Stimulated activated CD4-positive, alpha-beta T cell treated with anti-CD3 and anti-CD28 coated beads, TNF-alpha, amount 100 ng/mL, for 4 hours (primary cell): ENCODE measurements at regions not wholly inside any gene's neighbourhood (a gene's known extent, or its start where the extent isn't known, plus 50 kb on each side); places are given as distances from the start of the nearest gene placed in this dataset.
"Not testable (repeated sequence)": the region's sequence is repeated elsewhere in the genome, so short reads cannot be mapped to it uniquely, and the experiment has no call there.

Experiments
- DNase-seq, 3 experiments: peaks; one replicate each; pipeline ENCODE4 v3.0.0-alpha.2; 2020; ENCODE audit warnings: low read depth in 3 of 3

DNA sequence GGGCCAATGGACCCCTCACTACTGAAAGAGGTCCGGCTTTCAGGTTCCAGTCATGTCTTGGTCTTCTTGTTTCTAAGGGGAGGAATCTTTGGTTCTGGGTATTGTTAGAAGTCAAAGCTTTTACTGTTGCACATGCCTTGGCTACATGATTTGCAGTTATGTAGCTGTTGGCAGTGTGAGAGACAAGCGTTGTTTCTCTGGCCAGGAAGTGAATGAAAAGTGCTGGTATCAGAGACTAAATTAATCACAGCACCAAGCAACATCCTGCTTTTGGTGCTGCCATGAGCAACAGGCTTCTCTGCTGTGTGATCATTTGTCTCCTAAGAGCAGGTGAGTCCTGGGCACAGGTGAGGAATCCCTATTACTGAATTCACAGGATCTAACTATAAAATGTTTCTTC is 100.1 kb upstream of the PRSS3 start:
- no peak for DNase-seq

- no peak for DNase-seq
Measured at GRCh38 chr9:33695856-33696255, 99.5 kb upstream of the PRSS3 start.

DNA sequence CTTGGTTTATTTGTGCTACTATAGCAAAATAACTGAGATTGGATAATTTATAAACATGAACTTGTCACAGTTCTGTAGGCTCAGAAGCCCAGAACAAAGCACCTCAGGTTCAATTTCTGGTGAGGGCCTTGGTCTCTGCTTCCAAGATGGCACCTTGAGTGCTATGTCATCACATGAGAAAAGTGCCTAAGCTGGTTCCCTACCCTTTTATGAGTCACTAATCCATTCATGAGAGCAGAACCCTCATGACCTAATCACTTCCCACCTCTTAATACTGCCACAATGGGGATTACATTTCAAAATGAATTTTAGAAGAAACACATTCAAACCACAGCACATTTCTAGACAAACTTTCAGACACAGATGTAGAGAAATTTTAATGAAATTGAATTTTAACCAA is 98.2 kb upstream of the PRSS3 start:
- no peak for DNase-seq

- DNase-seq, result no peak
Measured at GRCh38 chr9:33698267-33698666, 97.1 kb upstream of the PRSS3 start.

DNA sequence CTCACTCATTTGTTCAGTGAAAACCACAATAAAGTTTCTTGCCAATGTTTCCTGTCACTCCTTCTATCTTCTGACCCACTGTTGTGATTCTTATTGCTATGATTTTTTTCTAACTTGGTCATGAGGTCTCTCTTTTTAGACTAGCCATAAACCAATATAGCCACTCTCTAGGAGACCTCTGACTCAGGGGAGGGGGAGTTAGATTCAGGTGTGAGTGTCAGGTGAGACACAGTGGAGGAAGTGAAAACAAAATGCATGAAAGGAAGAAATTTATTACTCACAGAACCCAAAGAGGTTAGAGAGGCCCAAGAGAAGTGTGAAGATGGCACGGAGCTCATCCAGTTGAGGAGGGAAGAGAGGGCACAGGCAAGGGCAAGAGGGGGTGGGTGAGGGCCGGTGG is 94.4 kb upstream of the PRSS3 start:
- not testable (repeated sequence) for DNase-seq

- no peak for DNase-seq
Measured at GRCh38 chr9:33703430-33704102, 91.8 kb upstream of the PRSS3 start.

DNA sequence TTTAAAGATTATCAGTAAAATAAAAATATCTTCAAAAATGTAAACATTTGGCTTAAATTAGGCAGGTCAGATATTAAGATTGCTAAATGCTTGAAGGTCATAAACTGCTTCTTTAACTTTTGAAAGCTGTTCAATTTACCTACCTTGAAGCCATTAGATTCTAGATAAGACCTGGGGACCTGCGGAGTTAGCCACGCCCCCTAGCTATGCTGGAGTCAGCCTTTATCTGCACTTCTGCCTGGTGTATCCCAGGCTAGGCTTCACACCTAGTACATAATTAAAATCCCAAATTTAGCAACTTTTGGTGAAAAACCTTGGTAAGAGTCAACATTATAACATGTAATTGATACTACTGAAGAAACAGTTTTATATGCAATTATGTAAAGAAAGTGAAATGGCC is 89.9 kb upstream of the PRSS3 start:
- not testable (repeated sequence) for DNase-seq

- DNase-seq, result no peak
Measured at GRCh38 chr9:33708441-33708840, 86.9 kb upstream of the PRSS3 start.

DNA sequence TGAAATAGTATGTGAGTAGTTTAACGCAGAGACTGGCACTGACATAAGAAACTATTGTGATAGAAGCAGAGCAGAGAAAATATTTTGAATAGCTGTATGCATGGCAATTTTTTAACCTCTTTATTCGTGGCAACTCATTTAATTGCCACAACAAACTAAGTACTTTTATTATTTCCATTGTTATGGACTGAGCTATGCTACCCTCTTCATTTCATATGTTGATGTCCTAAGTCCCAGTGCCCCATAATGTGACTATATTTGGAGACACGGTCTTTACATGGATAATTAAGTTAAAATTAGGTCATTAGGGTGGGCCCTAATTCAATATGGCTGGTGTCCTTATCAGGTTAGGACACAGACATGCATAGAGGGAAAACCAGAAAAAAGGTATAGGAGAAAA is 86.1 kb upstream of the PRSS3 start:
- DNase-seq, result no peak

DNA sequence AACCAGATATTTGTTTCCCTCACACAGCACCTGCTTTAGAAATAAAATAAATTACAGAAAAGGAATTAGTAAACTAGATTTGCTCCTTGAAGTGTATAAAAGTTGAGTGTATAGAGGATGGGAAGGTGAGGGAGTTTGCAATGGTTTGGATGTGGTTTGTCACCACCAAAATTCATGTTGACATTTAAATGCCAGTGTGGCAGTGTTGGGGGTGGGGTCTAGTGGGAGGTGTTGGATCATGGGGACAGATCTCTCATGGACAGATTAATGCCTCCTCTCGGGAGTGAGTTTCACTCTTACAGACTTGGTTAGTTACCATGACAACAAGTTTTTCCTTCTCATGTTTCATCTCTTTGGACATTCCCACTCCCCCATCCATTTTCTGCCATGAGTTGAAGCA is 83.9 kb upstream of the PRSS3 start:
- DNase-seq, result not testable (repeated sequence)

- no peak for DNase-seq
Measured at GRCh38 chr9:33714989-33715388, 80.4 kb upstream of the PRSS3 start.

GRCh38 chr9:33718987-33719386 is 76.4 kb upstream of the PRSS3 start:
- DNase-seq, result no peak

DNA sequence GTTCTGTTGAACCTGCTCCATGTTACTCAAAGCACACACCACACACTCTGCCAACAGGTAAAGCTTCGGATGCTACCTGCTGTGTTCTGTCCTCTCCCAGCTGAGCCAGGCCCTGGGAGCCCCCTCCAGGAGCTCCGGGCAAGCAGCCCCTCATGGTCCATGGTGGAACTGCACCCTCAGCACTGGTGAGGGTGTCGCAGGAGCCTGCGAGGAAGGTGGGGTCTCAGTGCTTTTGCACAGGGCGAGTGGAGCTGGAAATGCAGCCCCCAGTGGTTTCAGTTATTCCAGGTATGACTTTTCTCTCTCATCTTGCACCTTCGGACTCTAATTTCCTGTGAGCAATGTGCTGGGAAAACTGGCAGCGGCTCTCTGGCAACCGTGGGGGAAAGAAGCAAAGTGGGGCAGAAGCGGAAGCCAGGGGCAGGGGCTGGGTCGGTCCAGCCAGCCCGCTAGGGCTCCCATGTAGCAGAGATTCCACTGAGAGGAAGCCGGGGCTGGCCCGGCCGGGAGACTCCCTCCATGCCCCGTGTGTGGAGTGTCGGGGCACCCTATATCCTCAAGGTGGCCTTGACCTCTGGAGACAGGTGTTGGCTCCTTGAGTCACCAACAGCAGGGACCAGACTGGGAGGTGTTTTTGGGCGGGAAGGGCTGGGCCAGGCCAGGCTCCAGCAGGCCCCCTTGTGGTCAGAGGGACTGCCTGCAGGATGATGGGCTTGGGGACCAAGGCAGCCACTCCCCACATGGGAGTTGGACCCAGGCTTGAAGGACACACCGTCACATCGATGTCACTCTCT is 75.6 kb upstream of the PRSS3 start:
- no peak for DNase-seq

GRCh38 chr9:33721674-33722358 is 73.5 kb upstream of the PRSS3 start:
- peak; percentile 64 to 88 (median 73) for DNase-seq

GRCh38 chr9:33722359-33722675 is 73.0 kb upstream of the PRSS3 start:
- DNase-seq, result no peak

DNA sequence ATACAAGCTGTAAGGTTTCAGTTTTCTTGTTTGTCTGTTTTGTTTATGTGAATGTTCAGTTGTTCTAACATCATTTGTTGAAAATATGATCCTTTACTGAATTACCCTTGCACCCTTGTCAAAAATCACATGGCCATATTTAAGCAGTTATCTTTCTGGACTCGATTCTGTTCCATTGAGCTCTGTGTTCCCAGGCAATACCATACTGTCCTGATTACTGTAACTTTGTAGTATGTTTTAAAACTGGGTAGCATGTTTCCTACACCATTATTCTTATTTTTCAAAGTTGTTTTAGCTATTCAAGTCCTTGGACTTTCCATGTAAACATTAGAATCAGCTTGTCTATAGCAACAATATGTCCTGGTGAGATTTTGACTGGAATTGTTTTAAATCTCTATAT is 66.7 kb upstream of the PRSS3 start:
- DNase-seq, result no peak

GRCh38 chr9:33731142-33731541 is 64.2 kb upstream of the PRSS3 start:
- DNase-seq, result no peak

GRCh38 chr9:33731625-33732024 is 63.7 kb upstream of the PRSS3 start:
- no peak for DNase-seq

- not testable (repeated sequence) for DNase-seq
Measured at GRCh38 chr9:33734247-33734940, 61.0 kb upstream of the PRSS3 start.

- not testable (repeated sequence) for DNase-seq
Measured at GRCh38 chr9:33734941-33735835, 60.2 kb upstream of the PRSS3 start.
